ENCODE measurements at regions not wholly inside any gene's neighbourhood (a gene's known extent, or its start where the extent isn't known, plus 50 kb on each side); places are given as distances from the start of the nearest gene placed in this dataset.

- TF ChIP-seq NFIC (IDR thresholded peaks at IDR 0.05) = no peak
- TF ChIP-seq USF1 (IDR thresholded peaks at IDR 0.05) = no peak
- TF ChIP-seq REST (IDR thresholded peaks at IDR 0.05; ENCODE audit: low read depth) = no peak
- no peak for TF ChIP-seq MAX (IDR thresholded peaks at IDR 0.05)
- TF ChIP-seq RAD21 (IDR thresholded peaks at IDR 0.05; ENCODE audit: low read depth) = no peak
- TF ChIP-seq CREB1 (IDR thresholded peaks at IDR 0.05; ENCODE audit: low read depth) = no peak
- TF ChIP-seq YY1 (IDR thresholded peaks at IDR 0.05; ENCODE audit: low read depth) = no peak
- TF ChIP-seq EP300 (IDR thresholded peaks at IDR 0.05; ENCODE audit: borderline replicate concordance) = no peak
- TF ChIP-seq TAF1 (IDR thresholded peaks at IDR 0.05; ENCODE audit: low read depth) = no peak
- no peak for TF ChIP-seq EGR1 (IDR thresholded peaks at IDR 0.05)
- no peak for TF ChIP-seq TEAD4 (IDR thresholded peaks at IDR 0.05)
Measured at GRCh38 chr19:34867631-34868030, 59.1 kb upstream of the ZNF30 start.

- no peak for TF ChIP-seq CREB1 (IDR thresholded peaks at IDR 0.05; ENCODE audit: low read depth)
Measured at GRCh38 chr19:34856052-34856451, 70.7 kb upstream of the ZNF30 start.

- TF ChIP-seq USF1 (IDR thresholded peaks at IDR 0.05) (no peak), YY1 (IDR thresholded peaks at IDR 0.05; ENCODE audit: low read depth) (no peak), EGR1 (IDR thresholded peaks at IDR 0.05) (no peak), NFIC (IDR thresholded peaks at IDR 0.05) (no peak), TAF1 (IDR thresholded peaks at IDR 0.05; ENCODE audit: low read depth) (no peak), CREB1 (IDR thresholded peaks at IDR 0.05; ENCODE audit: low read depth) (no peak), FOXM1 (IDR thresholded peaks at IDR 0.05; ENCODE audit: borderline replicate concordance, low read depth) (no peak), EP300 (IDR thresholded peaks at IDR 0.05; ENCODE audit: borderline replicate concordance) (no peak), ZBTB7A (IDR thresholded peaks at IDR 0.05; ENCODE audit: low read depth) (no peak)
Measured at GRCh38 chr19:34853369-34853768, 73.3 kb upstream of the ZNF30 start.

- no peak for TF ChIP-seq TEAD4 (IDR thresholded peaks at IDR 0.05)
- TF ChIP-seq NFIC (IDR thresholded peaks at IDR 0.05) = no peak
Measured at GRCh38 chr19:34852669-34853068, 74.0 kb upstream of the ZNF30 start.

- peak; percentile 48; the same call in 1 of the 2 replicates for TF ChIP-seq RAD21 (IDR thresholded peaks at IDR 0.05; ENCODE audit: low read depth)
- TF ChIP-seq NFIC (IDR thresholded peaks at IDR 0.05) = no peak
Measured at GRCh38 chr19:34851277-34851804, 75.4 kb upstream of the ZNF30 start.

- TF ChIP-seq ZBTB7A (IDR thresholded peaks at IDR 0.05; ENCODE audit: low read depth) (no peak), TCF12 (IDR thresholded peaks at IDR 0.05; ENCODE audit: low read depth) (no peak), NFIC (IDR thresholded peaks at IDR 0.05) (no peak), EP300 (IDR thresholded peaks at IDR 0.05; ENCODE audit: borderline replicate concordance) (no peak), USF1 (IDR thresholded peaks at IDR 0.05) (no peak), TEAD4 (IDR thresholded peaks at IDR 0.05) (no peak), FOXM1 (IDR thresholded peaks at IDR 0.05; ENCODE audit: borderline replicate concordance, low read depth) (no peak), CREB1 (IDR thresholded peaks at IDR 0.05; ENCODE audit: low read depth) (no peak), TAF1 (IDR thresholded peaks at IDR 0.05; ENCODE audit: low read depth) (no peak), MAX (IDR thresholded peaks at IDR 0.05) (no peak), REST (IDR thresholded peaks at IDR 0.05; ENCODE audit: low read depth) (no peak), CEBPB (IDR thresholded peaks at IDR 0.05) (no peak), RAD21 (IDR thresholded peaks at IDR 0.05; ENCODE audit: low read depth) (no peak), EGR1 (IDR thresholded peaks at IDR 0.05) (no peak), YY1 (IDR thresholded peaks at IDR 0.05; ENCODE audit: low read depth) (no peak)
Measured at GRCh38 chr19:34847393-34847792, 74.4 kb upstream of the ZNF599 start.
